Gastrocnemius medialis (tissue), 4 donors: ENCODE measurements at regions not wholly inside any gene's neighbourhood (a gene's known extent, or its start where the extent isn't known, plus 50 kb on each side); places are given as distances from the start of the nearest gene placed in this dataset.

Experiments
- ATAC-seq, 2 donors: fragments of 150-250 bp; one replicate each; pipeline ENCODE4 v1.9.1; 2016
- DNase-seq, 2 donors: peaks; one replicate each; pipeline ENCODE4 v3.0.0-alpha.2; 2019
- H3K27ac ChIP-seq, 4 donors: fragments of 200-600 bp; sonication (generic); 1 replicate in 1 of 4; 2 replicates in 3 of 4; pipeline ENCODE4 v1.5.1; 2016 to 2018; ENCODE audit warnings: mild to moderate bottlenecking in 2 of 4, moderate library complexity in 1 of 4
- H3K27me3 ChIP-seq, 3 donors: fragments of 200-600 bp; sonication (generic) in 2 of 3; 1 replicate in 1 of 3; 2 replicates in 2 of 3; pipeline versions ENCODE4 v1.5.1 to v1.6.0; 2016 to 2019; ENCODE audit warnings: mild to moderate bottlenecking in 1 of 3, moderate library complexity in 1 of 3
- H3K36me3 ChIP-seq, 2 donors: fragments of 200-600 bp; sonication (generic) in 1 of 2; one replicate each; pipeline ENCODE4 v1.5.1; 2017 to 2018
- H3K4me1 ChIP-seq, 2 donors: fragments of 200-600 bp; sonication (generic) in 1 of 2; one replicate each; pipeline ENCODE4 v1.5.1; 2016 to 2017; ENCODE audit warnings: mild to moderate bottlenecking in 2 of 2
- H3K4me3 ChIP-seq, 4 donors: fragments of 200-600 bp; sonication (generic) in 3 of 4; 1 replicate in 1 of 4; 2 replicates in 3 of 4; pipeline ENCODE4 v1.5.1; 2016 to 2019; ENCODE audit warnings: mild to moderate bottlenecking in 2 of 4
- H3K9me3 ChIP-seq, 3 donors: fragments of 200-600 bp; sonication (generic) in 2 of 3; 1 replicate in 1 of 3; 2 replicates in 2 of 3; pipeline ENCODE4 v1.5.1; 2016 to 2019
- CTCF ChIP-seq, 5 experiments: fragments of 450-650 bp in 3 of 5; fragments of 200-600 bp in 2 of 5; sonication (generic) in 2 of 5; IDR thresholded peaks in 4 of 5; conservative IDR thresholded peaks in 1 of 5; 1 replicate in 4 of 5; 2 replicates in 1 of 5; pipeline ENCODE4 v1.5.1; 2016 to 2019; ENCODE audit warnings: antibody characterized with exemption in 5 of 5, mild to moderate bottlenecking in 3 of 5, moderate library complexity in 3 of 5
- POLR2A ChIP-seq, 2 donors: fragments of 450-650 bp; IDR thresholded peaks; one replicate each; pipeline ENCODE4 v1.6.1; 2017; ENCODE audit warnings: antibody characterized with exemption in 2 of 2, mild to moderate bottlenecking in 2 of 2, moderate library complexity in 2 of 2
- in situ Hi-C, 4 donors: fragments of 200-750 bp; cut with MboI; loops; one replicate each; pipeline versions ENCODE4 v1.15.0 to v1.8.0; 2017; ENCODE audit warnings: low sequenced_read_pairs in 4 of 4
- intact Hi-C: fragments of 100-400 bp; cut with DNase I; formaldehyde crosslinking; loops from one replicate; pipeline ENCODE4 v1.15.1; 2023; ENCODE audit warnings: low total_unique reads

DNA sequence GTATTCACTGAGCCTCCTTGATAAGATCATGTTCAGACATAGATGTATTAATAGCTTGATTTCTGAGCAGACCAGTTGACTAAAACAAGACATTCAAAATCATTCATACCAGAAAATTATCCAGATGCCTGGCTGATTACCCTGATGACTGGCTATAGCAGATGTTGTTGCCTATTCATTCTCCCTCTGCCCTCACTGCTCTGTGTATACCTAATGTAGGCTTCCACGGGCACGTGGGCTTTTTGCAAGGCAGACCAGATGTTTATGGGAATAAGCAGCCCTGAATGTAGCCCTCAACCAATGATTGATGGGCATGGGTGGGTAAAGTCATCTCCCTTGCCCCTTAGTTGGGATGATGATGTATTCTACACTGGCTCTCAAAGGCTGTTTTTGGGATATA lies 289.1 kb downstream of the MBD2 start:
- in situ Hi-C loops = no loop called here
- ATAC-seq = no peak
- Histone ChIP-seq H3K9me3 (no peaks in the 10 kb centered on the region), H3K36me3 (no peaks in the 10 kb centered on the region), H3K4me3 (no peak overlapping the region), H3K27me3 (no peaks in the 10 kb centered on the region), H3K27ac (no peak overlapping the region), H3K4me1 (no peaks in the 10 kb centered on the region)
- DNase-seq = no peak
- no peak for TF ChIP-seq CTCF (IDR thresholded peaks at IDR 0.05 in 4 of 5, conservative IDR thresholded peaks at IDR 0.05 in 1 of 5)
- no peak for TF ChIP-seq POLR2A (IDR thresholded peaks at IDR 0.05)
- intact Hi-C loops = no loop called here

DNA sequence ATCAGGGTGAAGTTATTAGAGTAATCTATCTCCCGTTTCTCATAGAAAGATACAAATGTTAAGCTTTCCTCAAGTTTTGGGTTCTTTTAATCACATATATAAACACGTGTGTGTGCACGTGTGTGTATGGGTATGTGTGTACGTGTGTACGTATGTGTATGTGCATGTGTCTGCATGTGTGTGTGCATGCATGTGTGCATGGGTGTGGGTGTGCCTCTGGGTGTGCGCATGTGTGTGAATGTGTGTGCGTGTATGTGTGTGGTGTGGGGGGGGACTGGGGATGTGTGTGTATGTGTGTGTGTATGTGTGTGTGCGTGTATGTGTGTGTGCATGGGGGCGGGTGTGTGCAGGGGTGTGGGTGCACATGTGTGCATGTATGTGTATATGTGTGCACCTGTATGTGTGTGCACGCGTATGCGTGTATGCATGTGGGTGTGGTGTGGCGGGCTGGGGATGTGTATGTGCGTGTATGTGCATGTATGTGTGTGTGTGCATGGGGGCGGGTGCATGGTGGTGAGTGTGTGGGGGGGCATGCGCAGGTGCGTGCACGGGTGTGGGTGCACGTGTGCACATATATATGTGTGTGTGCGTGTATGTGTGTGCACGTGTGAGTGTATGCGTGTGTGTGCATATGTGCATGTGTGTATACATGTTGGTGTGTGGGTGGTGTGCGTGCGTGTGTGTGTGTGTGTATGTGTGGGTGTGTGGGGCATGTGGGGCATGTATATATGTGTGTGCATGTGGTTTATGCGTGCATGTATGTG lies 304.0 kb downstream of the MBD2 start:
- Histone ChIP-seq H3K36me3 (no peaks in the 10 kb centered on the region), H3K9me3 (no peaks in the 10 kb centered on the region), H3K4me1 (no peaks in the 10 kb centered on the region), H3K27me3 (no peaks in the 10 kb centered on the region), H3K27ac (no peak overlapping the region), H3K4me3 (no peak overlapping the region)
- in situ Hi-C loops = no loop called here
- DNase-seq (no peak), ATAC-seq (no peak)
- no peak for TF ChIP-seq POLR2A (IDR thresholded peaks at IDR 0.05)
- intact Hi-C loops = no loop called here

DNA sequence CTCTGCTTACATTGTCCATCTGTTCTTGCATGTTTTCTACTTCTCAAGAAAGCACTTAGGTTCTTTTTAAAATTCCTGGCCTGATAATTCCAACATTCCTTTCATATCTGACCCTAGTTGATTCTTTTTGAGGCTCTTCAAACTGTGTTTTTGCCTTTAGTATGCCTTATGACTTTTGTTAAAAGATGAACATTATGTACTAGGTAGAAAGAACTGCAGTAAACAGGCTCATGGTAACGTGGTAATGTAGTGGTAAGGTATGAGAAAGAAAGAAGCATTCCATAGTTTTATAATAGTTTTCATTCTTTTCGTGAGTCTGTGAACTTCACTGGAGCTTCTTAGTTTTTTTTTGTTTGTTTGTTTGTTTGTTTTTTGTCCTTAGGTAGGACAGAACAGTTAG lies 306.4 kb downstream of the MBD2 start:
- Histone ChIP-seq H3K9me3 (no peaks in the 10 kb centered on the region), H3K36me3 (no peaks in the 10 kb centered on the region), H3K27ac (no peak overlapping the region), H3K27me3 (no peaks in the 10 kb centered on the region), H3K4me1 (no peaks in the 10 kb centered on the region), H3K4me3 (no peak overlapping the region)
- intact Hi-C loops (no loop called here), in situ Hi-C loops (no loop called here)
- no peak for ATAC-seq
- no peak for DNase-seq
- TF ChIP-seq POLR2A (IDR thresholded peaks at IDR 0.05) (no peak), CTCF (IDR thresholded peaks at IDR 0.05 in 4 of 5, conservative IDR thresholded peaks at IDR 0.05 in 1 of 5) (no peak)

- intact Hi-C loops = no loop called here
- H3K9me3 ChIP-seq = no peaks in the 10 kb centered on the region
These were observed 313.3 kb downstream of the MBD2 start for GRCh38 chr18:53911200-53911599.

DNA sequence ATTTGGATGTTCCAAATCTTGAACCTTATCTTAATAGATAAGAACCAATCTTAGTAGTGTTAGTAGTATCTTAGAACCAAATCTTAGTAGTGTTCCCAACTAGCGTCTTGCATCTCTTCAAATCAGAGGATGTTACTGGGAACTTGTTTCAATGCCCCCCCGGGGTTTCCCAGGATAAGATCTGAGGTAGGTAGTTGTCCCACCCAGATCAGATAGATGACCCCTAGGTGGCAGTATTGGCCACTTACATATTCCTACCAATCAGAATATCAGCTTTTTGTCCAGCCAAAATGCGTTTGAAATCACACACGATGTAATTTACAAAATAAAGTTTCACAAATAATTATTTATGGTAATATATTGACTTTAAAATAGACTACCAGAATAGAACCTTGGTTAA lies 314.8 kb downstream of the MBD2 start:
- in situ Hi-C loops = no loop called here
- intact Hi-C loops = no loop called here
- ATAC-seq (no peak), DNase-seq (no peak)
- Histone ChIP-seq H3K9me3 (no peaks in the 10 kb centered on the region), H3K36me3 (no peaks in the 10 kb centered on the region), H3K4me3 (no peak overlapping the region), H3K4me1 (no peaks in the 10 kb centered on the region), H3K27ac (no peak overlapping the region), H3K27me3 (no peaks in the 10 kb centered on the region)
- TF ChIP-seq POLR2A (IDR thresholded peaks at IDR 0.05) = no peak
- peak in 1 of 5 experiments; percentile 9 for TF ChIP-seq CTCF (IDR thresholded peaks at IDR 0.05 in 4 of 5, conservative IDR thresholded peaks at IDR 0.05 in 1 of 5)

More at GRCh38 chr18:53911200-53911599, 313.3 kb downstream of the MBD2 start:
- in situ Hi-C loops = no loop called here
- Histone ChIP-seq H3K4me3 (no peak overlapping the region), H3K27me3 (no peaks in the 10 kb centered on the region), H3K36me3 (no peaks in the 10 kb centered on the region), H3K4me1 (no peaks in the 10 kb centered on the region), H3K27ac (no peak overlapping the region)
- no peak for TF ChIP-seq POLR2A (IDR thresholded peaks at IDR 0.05)
- ATAC-seq (no peak), DNase-seq (no peak)

DNA sequence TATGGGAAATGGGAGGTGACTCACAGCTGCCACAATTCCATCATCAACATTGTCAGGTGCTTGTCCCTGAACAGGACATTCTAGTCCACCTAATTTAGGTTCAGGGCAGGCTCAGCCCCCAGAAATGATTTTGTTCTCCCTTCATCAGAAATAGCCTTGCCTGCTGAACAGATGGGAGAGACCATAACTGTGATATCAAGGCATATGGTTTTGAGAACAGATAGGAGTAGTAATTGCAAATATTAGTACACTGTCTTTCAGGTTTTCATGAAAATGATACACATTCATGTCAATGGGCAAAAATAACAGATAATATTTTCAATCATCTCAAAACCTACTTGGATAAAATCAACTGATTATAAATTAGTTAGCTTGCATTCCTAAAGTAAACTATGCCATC lies 316.5 kb downstream of the MBD2 start:
- Histone ChIP-seq H3K27ac (no peak overlapping the region), H3K4me1 (no peaks in the 10 kb centered on the region), H3K27me3 (no peaks in the 10 kb centered on the region), H3K36me3 (no peaks in the 10 kb centered on the region), H3K4me3 (no peak overlapping the region), H3K9me3 (no peaks in the 10 kb centered on the region)
- ATAC-seq = no peak
- in situ Hi-C loops (no loop called here), intact Hi-C loops (no loop called here)
- TF ChIP-seq CTCF (IDR thresholded peaks at IDR 0.05 in 4 of 5, conservative IDR thresholded peaks at IDR 0.05 in 1 of 5) (no peak), POLR2A (IDR thresholded peaks at IDR 0.05) (no peak)
- DNase-seq = no peak
